ENCODE measurements at regions not wholly inside any gene's neighbourhood (a gene's known extent, or its start where the extent isn't known, plus 50 kb on each side); places are given as distances from the start of the nearest gene placed in this dataset.

DNA sequence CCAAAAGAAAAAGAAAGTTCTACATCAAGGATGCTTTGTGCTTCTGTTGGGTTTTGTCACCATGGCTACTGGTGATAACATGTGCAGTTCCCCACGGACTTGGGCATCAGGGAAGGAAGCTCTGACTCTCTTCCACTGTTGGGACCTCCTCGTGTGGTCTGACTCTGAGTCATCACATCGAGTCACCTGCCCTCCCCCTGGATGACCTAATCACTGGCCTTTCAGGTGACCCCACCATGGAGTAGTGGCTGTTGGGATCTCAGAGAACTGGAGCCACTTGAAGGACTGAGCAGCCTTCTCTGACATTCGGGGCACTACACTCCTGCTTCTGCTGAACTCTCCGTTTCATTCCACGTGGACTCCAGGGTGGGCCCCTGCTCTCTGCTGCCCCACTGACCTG, 60.8 kb upstream of the DOCK1 start:
- TF ChIP-seq POLR2A (IDR thresholded peaks at IDR 0.05; ENCODE audit: extremely low read depth, insufficient read length), result no peak
- TF ChIP-seq, protein P1, sequence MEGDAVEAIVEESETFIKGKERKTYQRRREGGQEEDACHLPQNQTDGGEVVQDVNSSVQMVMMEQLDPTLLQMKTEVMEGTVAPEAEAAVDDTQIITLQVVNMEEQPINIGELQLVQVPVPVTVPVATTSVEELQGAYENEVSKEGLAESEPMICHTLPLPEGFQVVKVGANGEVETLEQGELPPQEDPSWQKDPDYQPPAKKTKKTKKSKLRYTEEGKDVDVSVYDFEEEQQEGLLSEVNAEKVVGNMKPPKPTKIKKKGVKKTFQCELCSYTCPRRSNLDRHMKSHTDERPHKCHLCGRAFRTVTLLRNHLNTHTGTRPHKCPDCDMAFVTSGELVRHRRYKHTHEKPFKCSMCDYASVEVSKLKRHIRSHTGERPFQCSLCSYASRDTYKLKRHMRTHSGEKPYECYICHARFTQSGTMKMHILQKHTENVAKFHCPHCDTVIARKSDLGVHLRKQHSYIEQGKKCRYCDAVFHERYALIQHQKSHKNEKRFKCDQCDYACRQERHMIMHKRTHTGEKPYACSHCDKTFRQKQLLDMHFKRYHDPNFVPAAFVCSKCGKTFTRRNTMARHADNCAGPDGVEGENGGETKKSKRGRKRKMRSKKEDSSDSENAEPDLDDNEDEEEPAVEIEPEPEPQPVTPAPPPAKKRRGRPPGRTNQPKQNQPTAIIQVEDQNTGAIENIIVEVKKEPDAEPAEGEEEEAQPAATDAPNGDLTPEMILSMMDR (IDR thresholded peaks at IDR 0.05; ENCODE audit: low read depth, low read length), result no peak
- TF ChIP-seq, protein P2, sequence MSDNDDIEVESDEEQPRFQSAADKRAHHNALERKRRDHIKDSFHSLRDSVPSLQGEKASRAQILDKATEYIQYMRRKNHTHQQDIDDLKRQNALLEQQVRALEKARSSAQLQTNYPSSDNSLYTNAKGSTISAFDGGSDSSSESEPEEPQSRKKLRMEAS (IDR thresholded peaks at IDR 0.05; ENCODE audit: low read depth, low read length), result no peak

Data from NB4 (cell line).